Peyer's patch (tissue), 4 donors: ENCODE measurements at regions not wholly inside any gene's neighbourhood (a gene's known extent, or its start where the extent isn't known, plus 50 kb on each side); places are given as distances from the start of the nearest gene placed in this dataset.

ENCODE experiments used
- DNase-seq, 3 donors: peaks; one replicate each; pipeline ENCODE4 v3.0.0-alpha.2; 2017 to 2019
- H3K27ac ChIP-seq, 4 donors: fragments of 200-600 bp; sonication (generic); one replicate each; pipeline ENCODE4 v1.5.1; 2016 to 2019
- H3K27me3 ChIP-seq, 2 donors: fragments of 200-600 bp; sonication (generic); one replicate each; pipeline ENCODE4 v1.5.1; 2019
- H3K36me3 ChIP-seq, 3 donors: fragments of 200-600 bp; sonication (generic); one replicate each; pipeline ENCODE4 v1.5.1; 2016 to 2019
- H3K4me1 ChIP-seq, 4 donors: fragments of 200-600 bp; sonication (generic); one replicate each; pipeline ENCODE4 v1.5.1; 2016 to 2019
- H3K4me3 ChIP-seq, 4 donors: fragments of 200-600 bp; sonication (generic); 1 replicate in 3 of 4; 2 replicates in 1 of 4; pipeline ENCODE4 v1.5.1; 2016 to 2019; ENCODE audit warnings: mild to moderate bottlenecking in 1 of 4
- H3K9me3 ChIP-seq, 4 donors: fragments of 200-600 bp; sonication (generic); one replicate each; pipeline ENCODE4 v1.5.1; 2016 to 2019; ENCODE audit warnings: mild to moderate bottlenecking in 1 of 4
- CTCF ChIP-seq, 6 experiments: fragments of 450-650 bp in 4 of 6; fragments of 200-600 bp in 2 of 6; sonication (generic) in 1 of 6; IDR thresholded peaks; one replicate each; pipeline ENCODE4 v1.5.1; 2017 to 2019; ENCODE audit warnings: antibody characterized with exemption in 6 of 6, mild to moderate bottlenecking in 3 of 6, moderate library complexity in 1 of 6
- POLR2A ChIP-seq, 2 donors: fragments of 450-650 bp; IDR thresholded peaks; one replicate each; pipeline ENCODE4 v1.5.1; 2017; ENCODE audit warnings: antibody characterized with exemption in 2 of 2, mild to moderate bottlenecking in 2 of 2, moderate library complexity in 2 of 2

- no peaks in the 10 kb centered on the region for H3K4me1 ChIP-seq
- H3K9me3 ChIP-seq, result no peaks in the 10 kb centered on the region
- no peak overlapping the region for H3K27ac ChIP-seq
- H3K4me3 ChIP-seq, result no peak overlapping the region
- DNase-seq, result no peak
- no peaks in the 10 kb centered on the region for H3K27me3 ChIP-seq
- peak in 4 of 6 experiments; percentile 37 to 65 (median 57) for TF ChIP-seq CTCF (IDR thresholded peaks at IDR 0.05)
- TF ChIP-seq POLR2A (IDR thresholded peaks at IDR 0.05), result no peak
- H3K36me3 ChIP-seq, result no peaks in the 10 kb centered on the region
These were observed 189.2 kb upstream of the THRB start for GRCh38 chr3:24683633-24684384.

DNA sequence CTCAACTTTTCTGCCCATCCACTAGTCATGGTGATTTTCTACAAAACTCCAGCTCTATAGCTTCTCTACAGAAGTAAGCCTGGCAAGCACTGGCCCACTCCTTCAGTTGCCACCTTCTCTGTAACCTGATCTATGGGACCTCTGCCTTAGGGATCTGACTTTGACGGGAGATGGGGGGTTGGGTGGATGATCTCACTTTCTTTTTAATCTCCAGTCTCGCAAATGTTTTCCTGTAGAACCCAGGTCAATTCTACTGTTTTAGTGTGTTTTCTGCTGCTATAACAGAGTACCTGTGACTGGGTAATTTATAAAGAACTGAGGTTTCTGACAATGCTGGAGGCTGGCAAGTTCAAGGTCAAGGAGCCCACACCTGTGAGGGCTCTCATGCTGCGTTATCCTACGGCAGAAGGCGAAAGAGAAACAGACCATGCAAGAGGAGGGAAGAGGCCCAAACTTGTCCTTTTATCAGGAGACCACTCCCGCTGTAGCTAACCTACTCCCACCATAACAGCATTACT lies 189.9 kb upstream of the THRB start:
- Histone ChIP-seq H3K9me3 (no peaks in the 10 kb centered on the region), H3K27ac (no peak overlapping the region), H3K27me3 (no peaks in the 10 kb centered on the region), H3K36me3 (no peaks in the 10 kb centered on the region), H3K4me1 (no peaks in the 10 kb centered on the region), H3K4me3 (no peak overlapping the region)
- no peak for TF ChIP-seq CTCF (IDR thresholded peaks at IDR 0.05)
- TF ChIP-seq POLR2A (IDR thresholded peaks at IDR 0.05), result no peak
- no peak for DNase-seq

GRCh38 chr3:24686808-24687207 lies 192.2 kb upstream of the THRB start:
- Histone ChIP-seq H3K4me1 (no peaks in the 10 kb centered on the region), H3K27ac (no peak overlapping the region), H3K36me3 (no peaks in the 10 kb centered on the region), H3K4me3 (no peak overlapping the region), H3K27me3 (no peaks in the 10 kb centered on the region), H3K9me3 (no peaks in the 10 kb centered on the region)
- no peak for DNase-seq
- no peak for TF ChIP-seq CTCF (IDR thresholded peaks at IDR 0.05)
- TF ChIP-seq POLR2A (IDR thresholded peaks at IDR 0.05), result no peak

GRCh38 chr3:24687671-24688070 lies 193.0 kb upstream of the THRB start:
- Histone ChIP-seq H3K36me3 (no peaks in the 10 kb centered on the region), H3K4me3 (no peak overlapping the region), H3K9me3 (no peaks in the 10 kb centered on the region), H3K27me3 (no peaks in the 10 kb centered on the region), H3K4me1 (no peaks in the 10 kb centered on the region), H3K27ac (no peak overlapping the region)
- no peak for DNase-seq
- TF ChIP-seq CTCF (IDR thresholded peaks at IDR 0.05), result no peak
- TF ChIP-seq POLR2A (IDR thresholded peaks at IDR 0.05), result no peak

DNA sequence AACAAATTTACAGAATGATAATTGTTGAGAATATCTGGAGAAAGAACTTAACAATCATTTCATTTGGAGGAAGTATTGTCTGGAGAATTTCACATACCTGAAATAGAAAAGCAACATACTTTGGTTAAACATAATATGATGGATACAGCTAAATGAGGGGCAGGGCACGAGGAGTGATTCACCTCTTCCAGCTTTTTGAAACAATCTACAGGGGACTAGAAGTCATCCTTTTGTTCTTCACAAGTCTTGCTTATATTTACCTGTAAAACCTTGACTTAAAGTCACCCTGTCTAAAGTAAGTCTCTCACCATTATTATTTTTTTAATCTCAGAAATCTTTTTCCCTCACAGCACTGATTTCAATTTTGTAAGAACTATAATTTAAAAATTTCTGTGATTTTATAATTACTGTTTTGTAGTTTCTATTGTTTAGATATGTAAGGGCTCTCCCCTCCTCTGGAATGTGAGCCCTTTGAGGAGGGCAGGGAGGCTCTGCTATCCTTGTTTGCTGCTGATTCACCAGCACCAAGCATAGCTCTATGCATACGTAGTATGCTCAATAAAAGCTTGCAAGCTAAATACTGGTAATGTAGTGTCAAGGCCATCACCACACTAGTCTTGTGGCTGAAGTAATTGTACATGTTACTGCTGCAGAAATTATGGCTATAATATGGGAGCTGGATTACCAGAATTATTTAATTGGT lies 193.9 kb upstream of the THRB start:
- TF ChIP-seq CTCF (IDR thresholded peaks at IDR 0.05) (no peak), POLR2A (IDR thresholded peaks at IDR 0.05) (no peak)
- H3K27me3 ChIP-seq, result no peaks in the 10 kb centered on the region
- H3K27ac ChIP-seq, result no peak overlapping the region
- H3K4me3 ChIP-seq, result no peak overlapping the region
- no peaks in the 10 kb centered on the region for H3K36me3 ChIP-seq
- H3K4me1 ChIP-seq, result no peaks in the 10 kb centered on the region
- H3K9me3 ChIP-seq, result no peaks in the 10 kb centered on the region
- DNase-seq, result no peak
